BLaER1 (cell line): ENCODE measurements at regions not wholly inside any gene's neighbourhood (a gene's known extent, or its start where the extent isn't known, plus 50 kb on each side); places are given as distances from the start of the nearest gene placed in this dataset.

ENCODE experiments used
- H3K27ac ChIP-seq: shearing (Covaris generic); formaldehyde crosslinking; 2 replicates; pipeline ENCODE4 v1.8.1; 2022
- H3K27me3 ChIP-seq: shearing (Covaris generic); formaldehyde crosslinking; 2 replicates; pipeline ENCODE4 v1.8.1; 2022
- H3K36me3 ChIP-seq: shearing (Covaris generic); formaldehyde crosslinking; 2 replicates; pipeline ENCODE4 v1.8.1; 2022
- H3K4me1 ChIP-seq: shearing (Covaris generic); formaldehyde crosslinking; 2 replicates; pipeline ENCODE4 v1.8.1; 2022
- H3K4me2 ChIP-seq: shearing (Covaris generic); formaldehyde crosslinking; 2 replicates; pipeline ENCODE4 v1.8.1; 2022
- H3K4me3 ChIP-seq: shearing (Covaris generic); formaldehyde crosslinking; 2 replicates; pipeline ENCODE4 v1.8.1; 2022
- H3K9ac ChIP-seq: shearing (Covaris generic); formaldehyde crosslinking; 2 replicates; pipeline ENCODE4 v1.8.1; 2022
- H3K9me3 ChIP-seq: shearing (Covaris generic); formaldehyde crosslinking; 2 replicates; pipeline ENCODE4 v1.8.1; 2022
- H4K20me1 ChIP-seq: shearing (Covaris generic); formaldehyde crosslinking; 2 replicates; pipeline ENCODE4 v1.8.1; 2022
- Cebpa-rat ChIP-seq: shearing (Covaris generic); IDR thresholded peaks from 2 replicates; pipeline ENCODE4 v1.8.1; 2022

GRCh38 chr14:43981135-43981768, 525.8 kb downstream of the FSCB start:
- Histone ChIP-seq H3K9ac (no peak overlapping the region), H3K36me3 (no peaks in the 10 kb centered on the region), H4K20me1 (no peaks in the 10 kb centered on the region), H3K4me1 (no peaks in the 10 kb centered on the region), H3K9me3 (no peaks in the 10 kb centered on the region), H3K4me2 (no peak overlapping the region), H3K4me3 (no peak overlapping the region), H3K27me3 (no peaks in the 10 kb centered on the region), H3K27ac (no peak overlapping the region)
- no peak for TF ChIP-seq Cebpa-rat

GRCh38 chr14:43956741-43957140, 550.3 kb downstream of the FSCB start:
- no peaks in the 10 kb centered on the region for H3K36me3 ChIP-seq
- H3K27me3 ChIP-seq, result no peaks in the 10 kb centered on the region
- no peak overlapping the region for H3K27ac ChIP-seq
- no peaks in the 10 kb centered on the region for H3K9me3 ChIP-seq
- H3K9ac ChIP-seq, result no peak overlapping the region
- no peaks in the 10 kb centered on the region for H4K20me1 ChIP-seq
- TF ChIP-seq Cebpa-rat, result no peak
- H3K4me2 ChIP-seq, result no peak overlapping the region
- H3K4me3 ChIP-seq, result no peak overlapping the region
- no peaks in the 10 kb centered on the region for H3K4me1 ChIP-seq

- no peaks in the 10 kb centered on the region for H3K27me3 ChIP-seq
- no peaks in the 10 kb centered on the region for H4K20me1 ChIP-seq
- TF ChIP-seq Cebpa-rat, result no peak
- no peak overlapping the region for H3K4me3 ChIP-seq
- H3K9me3 ChIP-seq, result no peaks in the 10 kb centered on the region
- no peak overlapping the region for H3K9ac ChIP-seq
- no peak overlapping the region for H3K27ac ChIP-seq
- H3K36me3 ChIP-seq, result no peaks in the 10 kb centered on the region
- no peaks in the 10 kb centered on the region for H3K4me1 ChIP-seq
- no peak overlapping the region for H3K4me2 ChIP-seq
These were observed 557.7 kb downstream of the FSCB start for GRCh38 chr14:43949400-43949799.

GRCh38 chr14:43939836-43940235, 567.2 kb downstream of the FSCB start:
- Histone ChIP-seq H3K4me2 (no peak overlapping the region), H3K36me3 (no peaks in the 10 kb centered on the region), H3K9me3 (peaks cover 14% of the 10 kb centered on the region), H3K27ac (no peak overlapping the region), H3K4me3 (no peak overlapping the region), H3K27me3 (no peaks in the 10 kb centered on the region), H3K4me1 (no peaks in the 10 kb centered on the region), H4K20me1 (no peaks in the 10 kb centered on the region), H3K9ac (no peak overlapping the region)
- no peak for TF ChIP-seq Cebpa-rat

GRCh38 chr14:43938588-43939281, 568.3 kb downstream of the FSCB start:
- H3K9me3 ChIP-seq, result peaks cover 14% of the 10 kb centered on the region
- H4K20me1 ChIP-seq, result no peaks in the 10 kb centered on the region
- H3K27me3 ChIP-seq, result no peaks in the 10 kb centered on the region
- no peak for TF ChIP-seq Cebpa-rat
- no peak overlapping the region for H3K4me2 ChIP-seq
- no peak overlapping the region for H3K4me3 ChIP-seq
- H3K4me1 ChIP-seq, result no peaks in the 10 kb centered on the region
- H3K27ac ChIP-seq, result no peak overlapping the region
- H3K36me3 ChIP-seq, result no peaks in the 10 kb centered on the region
- H3K9ac ChIP-seq, result no peak overlapping the region

GRCh38 chr14:43937001-43937400, 570.1 kb downstream of the FSCB start:
- H3K4me2 ChIP-seq, result no peak overlapping the region
- peaks cover 14% of the 10 kb centered on the region for H3K9me3 ChIP-seq
- H3K4me1 ChIP-seq, result no peaks in the 10 kb centered on the region
- H3K27ac ChIP-seq, result no peak overlapping the region
- H3K27me3 ChIP-seq, result no peaks in the 10 kb centered on the region
- no peak overlapping the region for H3K4me3 ChIP-seq
- H3K9ac ChIP-seq, result no peak overlapping the region
- no peak for TF ChIP-seq Cebpa-rat
- H3K36me3 ChIP-seq, result no peaks in the 10 kb centered on the region
- H4K20me1 ChIP-seq, result no peaks in the 10 kb centered on the region

- Histone ChIP-seq H4K20me1 (no peaks in the 10 kb centered on the region), H3K27ac (no peak overlapping the region), H3K27me3 (no peaks in the 10 kb centered on the region), H3K4me2 (no peak overlapping the region), H3K9ac (no peak overlapping the region), H3K36me3 (no peaks in the 10 kb centered on the region), H3K4me1 (no peaks in the 10 kb centered on the region), H3K9me3 (peaks cover 14% of the 10 kb centered on the region), H3K4me3 (no peak overlapping the region)
- no peak for TF ChIP-seq Cebpa-rat
These were observed 573.0 kb downstream of the FSCB start for GRCh38 chr14:43934102-43934501.

- no peak overlapping the region for H3K27ac ChIP-seq
- no peaks in the 10 kb centered on the region for H3K9me3 ChIP-seq
- no peak overlapping the region for H3K4me2 ChIP-seq
- H3K4me3 ChIP-seq, result no peak overlapping the region
- TF ChIP-seq Cebpa-rat, result no peak
- H4K20me1 ChIP-seq, result no peaks in the 10 kb centered on the region
- H3K9ac ChIP-seq, result no peak overlapping the region
- no peaks in the 10 kb centered on the region for H3K27me3 ChIP-seq
- H3K4me1 ChIP-seq, result no peaks in the 10 kb centered on the region
- no peaks in the 10 kb centered on the region for H3K36me3 ChIP-seq
These were observed 592.9 kb downstream of the FSCB start for GRCh38 chr14:43914041-43914693.

GRCh38 chr14:43903209-43903608, 603.9 kb downstream of the FSCB start:
- Histone ChIP-seq H4K20me1 (no peaks in the 10 kb centered on the region), H3K27me3 (no peaks in the 10 kb centered on the region), H3K36me3 (no peaks in the 10 kb centered on the region), H3K27ac (no peak overlapping the region), H3K4me3 (no peak overlapping the region), H3K4me2 (no peak overlapping the region), H3K9ac (no peak overlapping the region), H3K4me1 (no peaks in the 10 kb centered on the region), H3K9me3 (no peaks in the 10 kb centered on the region)
- no peak for TF ChIP-seq Cebpa-rat

- Histone ChIP-seq H3K9ac (no peak overlapping the region), H3K27me3 (no peaks in the 10 kb centered on the region), H3K4me2 (no peak overlapping the region), H3K9me3 (no peaks in the 10 kb centered on the region), H4K20me1 (no peaks in the 10 kb centered on the region), H3K36me3 (no peaks in the 10 kb centered on the region), H3K4me1 (no peaks in the 10 kb centered on the region), H3K4me3 (no peak overlapping the region), H3K27ac (no peak overlapping the region)
- TF ChIP-seq Cebpa-rat, result no peak
These were observed 605.0 kb downstream of the FSCB start for GRCh38 chr14:43901911-43902673.
